ENCODE measurements at regions not wholly inside any gene's neighbourhood (a gene's known extent, or its start where the extent isn't known, plus 50 kb on each side); places are given as distances from the start of the nearest gene placed in this dataset.
A peak's percentile ranks its signal among the peaks of the same experiment; 100 is the strongest.

DNA sequence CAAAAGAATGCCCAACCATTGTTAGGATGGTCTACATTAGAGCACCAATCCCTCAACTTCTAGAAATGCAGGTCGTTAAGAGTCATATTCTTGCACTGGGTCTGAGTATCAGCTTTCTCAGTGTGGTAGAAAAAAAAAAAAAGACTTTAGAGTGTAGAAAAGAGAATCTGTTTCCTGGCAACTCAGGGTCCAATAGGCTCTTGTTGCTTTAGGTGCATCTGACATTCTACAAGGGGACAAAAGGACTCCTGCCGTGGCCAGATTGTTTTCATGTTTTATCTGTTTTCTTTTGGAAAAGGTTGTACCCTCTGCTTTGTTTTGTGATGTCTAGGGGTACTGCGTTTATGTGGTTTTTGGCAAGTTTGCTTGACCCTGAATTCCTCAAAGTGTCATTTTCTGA is 105.4 kb upstream of the KCNK2 start:
- H3K9ac ChIP-seq = no peak overlapping the region
- Mint-ChIP-seq H3K27me3 (ENCODE audit: insufficient read depth, low read depth) (no peaks in the 10 kb centered on the region), H3K36me3 (no peaks in the 10 kb centered on the region), H3K9me3 (no peaks in the 10 kb centered on the region), H3K4me1 (peaks cover 20% of the 10 kb centered on the region), H3K27ac (no peak overlapping the region), H3K4me3 (no peak overlapping the region)
- H3K4me3 ChIP-seq = no peak overlapping the region
- no peak overlapping the region for H3K27ac ChIP-seq
- H3K4me1 ChIP-seq = peaks cover 29% of the 10 kb centered on the region
- no peaks in the 10 kb centered on the region for H3K79me2 ChIP-seq (ENCODE audit: low read depth)
- H3K9me3 ChIP-seq (ENCODE audit: low read depth) = no peaks in the 10 kb centered on the region
- H3K4me2 ChIP-seq = peak overlapping the region; percentile 50
- TF ChIP-seq EZH2phosphoT487 (IDR thresholded peaks at IDR 0.05) (no peak), CTCF (IDR thresholded peaks at IDR 0.05) (no peak), EZH2 (IDR thresholded peaks at IDR 0.05) (no peak)
- DNase-seq (ENCODE audit: low spot score) = peak; percentile 61
- no peaks in the 10 kb centered on the region for H3K36me3 ChIP-seq
- H2AFZ ChIP-seq (replicated peaks) = peak overlapping the region; percentile 17
- H3F3A ChIP-seq (ENCODE audit: low read depth) = peaks cover 4% of the 10 kb centered on the region
- H3K27me3 ChIP-seq = no peaks in the 10 kb centered on the region
- H4K20me1 ChIP-seq (ENCODE audit: low read depth) = no peaks in the 10 kb centered on the region

GRCh38 chr1:214977700-214978374 is 104.7 kb upstream of the KCNK2 start:
- no peaks in the 10 kb centered on the region for H3K79me2 ChIP-seq (ENCODE audit: low read depth)
- H3K27ac ChIP-seq = no peak overlapping the region
- H3K27me3 Mint-ChIP-seq (ENCODE audit: insufficient read depth, low read depth) = no peaks in the 10 kb centered on the region
- H3K4me3 Mint-ChIP-seq = no peak overlapping the region
- H3K4me3 ChIP-seq = no peak overlapping the region
- no peaks in the 10 kb centered on the region for H3K27me3 ChIP-seq
- no peaks in the 10 kb centered on the region for H3K36me3 ChIP-seq
- H3K4me2 ChIP-seq = peak overlapping the region; percentile 50
- TF ChIP-seq CTCF (IDR thresholded peaks at IDR 0.05) (no peak), EZH2phosphoT487 (IDR thresholded peaks at IDR 0.05) (no peak), EZH2 (IDR thresholded peaks at IDR 0.05) (no peak)
- H3K4me1 ChIP-seq = peaks cover 29% of the 10 kb centered on the region
- no peaks in the 10 kb centered on the region for H4K20me1 ChIP-seq (ENCODE audit: low read depth)
- H2AFZ ChIP-seq (replicated peaks) = no peak overlapping the region
- no peaks in the 10 kb centered on the region for H3K36me3 Mint-ChIP-seq
- no peak overlapping the region for H3K27ac Mint-ChIP-seq
- peaks cover 28% of the 10 kb centered on the region for H3K4me1 Mint-ChIP-seq
- H3F3A ChIP-seq (ENCODE audit: low read depth) = peaks cover 4% of the 10 kb centered on the region
- H3K9me3 ChIP-seq (ENCODE audit: low read depth) = no peaks in the 10 kb centered on the region
- no peak for DNase-seq (ENCODE audit: low spot score)
- H3K9ac ChIP-seq = no peak overlapping the region
- H3K9me3 Mint-ChIP-seq = no peaks in the 10 kb centered on the region

DNA sequence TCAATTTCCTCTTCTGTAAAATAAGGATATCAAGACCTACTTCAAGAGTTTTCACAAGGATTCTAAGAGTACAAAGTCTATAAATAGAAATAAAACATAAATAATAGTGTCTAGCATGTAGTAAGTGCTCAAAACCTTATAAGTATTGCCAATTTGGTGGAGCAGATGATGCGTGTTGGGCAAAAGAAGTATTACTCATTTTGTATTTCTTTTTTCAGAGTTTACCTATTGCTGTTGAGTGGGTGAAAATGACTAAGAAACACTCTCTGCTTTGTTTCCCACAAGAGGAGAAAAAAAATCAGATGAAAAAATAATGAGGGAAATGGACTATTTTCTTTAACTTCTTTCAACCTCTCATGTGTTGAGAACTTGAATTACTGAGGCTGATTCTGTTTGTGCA is 103.3 kb upstream of the KCNK2 start:
- TF ChIP-seq CTCF (IDR thresholded peaks at IDR 0.05) (no peak), EZH2 (IDR thresholded peaks at IDR 0.05) (no peak)
- H3K9me3 Mint-ChIP-seq = peaks cover 5% of the 10 kb centered on the region
- no peak overlapping the region for H3K4me3 Mint-ChIP-seq

More for the DNA sequence above, 103.3 kb upstream of the KCNK2 start:
- Histone ChIP-seq H3K36me3 (no peaks in the 10 kb centered on the region), H3K4me3 (no peak overlapping the region), H3F3A (ENCODE audit: low read depth) (peaks cover 4% of the 10 kb centered on the region), H3K9me3 (ENCODE audit: low read depth) (no peaks in the 10 kb centered on the region), H3K27me3 (no peaks in the 10 kb centered on the region), H3K4me1 (peaks cover 22% of the 10 kb centered on the region), H2AFZ (replicated peaks) (no peak overlapping the region), H3K79me2 (ENCODE audit: low read depth) (no peaks in the 10 kb centered on the region), H3K4me2 (no peak overlapping the region), H3K27ac (no peak overlapping the region), H3K9ac (no peak overlapping the region), H4K20me1 (ENCODE audit: low read depth) (no peaks in the 10 kb centered on the region)
- H3K27me3 Mint-ChIP-seq (ENCODE audit: insufficient read depth, low read depth) = no peaks in the 10 kb centered on the region
- DNase-seq (ENCODE audit: low spot score) = no peak
- H3K36me3 Mint-ChIP-seq = no peaks in the 10 kb centered on the region
- no peak overlapping the region for H3K27ac Mint-ChIP-seq
- H3K4me1 Mint-ChIP-seq = peaks cover 25% of the 10 kb centered on the region
